ENCODE measurements at regions not wholly inside any gene's neighbourhood (a gene's known extent, or its start where the extent isn't known, plus 50 kb on each side); places are given as distances from the start of the nearest gene placed in this dataset.

DNA sequence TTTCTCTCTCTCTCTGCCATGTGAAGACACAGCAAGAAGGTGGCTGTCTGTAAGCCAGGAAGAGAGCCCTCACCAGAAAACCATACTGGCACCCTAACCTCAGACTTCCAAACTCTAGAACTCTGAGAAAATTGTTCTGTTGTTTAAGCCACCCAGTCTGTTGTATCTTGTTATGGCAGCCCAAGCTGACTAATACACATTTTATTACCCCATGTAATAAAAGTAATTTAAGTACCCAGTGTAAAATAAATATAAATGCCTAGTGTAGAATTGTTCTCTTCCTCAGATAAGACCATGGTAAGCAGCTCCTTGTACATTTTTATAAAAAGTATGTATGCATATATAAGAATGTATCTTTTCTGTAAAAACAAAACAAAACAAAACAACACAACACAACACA lies 119.7 kb downstream of the DTL start:
- Histone ChIP-seq H3K9ac (ENCODE audit: low read length in 5 of 5) (no peak overlapping the region), H3K4me3 (ENCODE audit: low read depth in 1 of 5, low read length in 5 of 5) (no peak overlapping the region), H3K4me1 (ENCODE audit: control insufficient read depth in 5 of 5, insufficient read depth in 5 of 5, low read length in 5 of 5) (peaks cover 0 to 8% (median 0%) of the 10 kb centered on the region in 5 donors), H3K9me3 (ENCODE audit: control insufficient read depth in 5 of 5, low read length in 5 of 5) (no peaks in the 10 kb centered on the region), H3K27me3 (ENCODE audit: control insufficient read depth in 5 of 5, insufficient read depth in 4 of 5, low read length in 5 of 5) (no peaks in the 10 kb centered on the region), H3K36me3 (ENCODE audit: control insufficient read depth in 5 of 5, insufficient read depth in 5 of 5, low read length in 5 of 5) (no peaks in the 10 kb centered on the region), H3K27ac (ENCODE audit: low read depth, low read length) (no peak overlapping the region)

DNA sequence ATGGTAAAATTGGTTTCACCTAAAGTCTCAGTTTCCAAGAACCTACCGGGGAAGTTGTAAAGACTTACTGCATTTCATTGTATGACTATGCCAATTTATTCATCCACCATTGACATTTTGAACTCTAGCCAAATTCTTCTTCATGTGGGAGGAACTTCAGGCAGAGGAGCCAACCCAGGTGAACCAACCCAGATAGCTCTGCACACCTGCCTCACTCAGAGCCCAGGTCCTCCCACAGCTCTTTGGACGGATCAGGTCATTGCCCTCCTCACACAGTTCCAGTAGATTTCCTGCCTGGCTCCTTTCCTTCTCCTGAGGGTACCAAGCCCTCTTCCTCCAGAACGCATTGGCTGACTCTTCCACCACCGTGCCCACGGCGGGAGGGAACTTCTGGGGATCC lies 121.7 kb downstream of the DTL start:
- no peak overlapping the region for H3K4me3 ChIP-seq (ENCODE audit: low read depth in 1 of 5, low read length in 5 of 5)
- H3K9ac ChIP-seq (ENCODE audit: low read length in 5 of 5): no peak overlapping the region
- no peak overlapping the region for H3K27ac ChIP-seq (ENCODE audit: low read depth, low read length)
- no peaks in the 10 kb centered on the region for H3K36me3 ChIP-seq (ENCODE audit: control insufficient read depth in 5 of 5, insufficient read depth in 5 of 5, low read length in 5 of 5)
- H3K9me3 ChIP-seq (ENCODE audit: control insufficient read depth in 5 of 5, low read length in 5 of 5): no peaks in the 10 kb centered on the region
- no peaks in the 10 kb centered on the region for H3K27me3 ChIP-seq (ENCODE audit: control insufficient read depth in 5 of 5, insufficient read depth in 4 of 5, low read length in 5 of 5)
- peaks cover 0 to 9% (median 0%) of the 10 kb centered on the region in 5 donors for H3K4me1 ChIP-seq (ENCODE audit: control insufficient read depth in 5 of 5, insufficient read depth in 5 of 5, low read length in 5 of 5)

DNA sequence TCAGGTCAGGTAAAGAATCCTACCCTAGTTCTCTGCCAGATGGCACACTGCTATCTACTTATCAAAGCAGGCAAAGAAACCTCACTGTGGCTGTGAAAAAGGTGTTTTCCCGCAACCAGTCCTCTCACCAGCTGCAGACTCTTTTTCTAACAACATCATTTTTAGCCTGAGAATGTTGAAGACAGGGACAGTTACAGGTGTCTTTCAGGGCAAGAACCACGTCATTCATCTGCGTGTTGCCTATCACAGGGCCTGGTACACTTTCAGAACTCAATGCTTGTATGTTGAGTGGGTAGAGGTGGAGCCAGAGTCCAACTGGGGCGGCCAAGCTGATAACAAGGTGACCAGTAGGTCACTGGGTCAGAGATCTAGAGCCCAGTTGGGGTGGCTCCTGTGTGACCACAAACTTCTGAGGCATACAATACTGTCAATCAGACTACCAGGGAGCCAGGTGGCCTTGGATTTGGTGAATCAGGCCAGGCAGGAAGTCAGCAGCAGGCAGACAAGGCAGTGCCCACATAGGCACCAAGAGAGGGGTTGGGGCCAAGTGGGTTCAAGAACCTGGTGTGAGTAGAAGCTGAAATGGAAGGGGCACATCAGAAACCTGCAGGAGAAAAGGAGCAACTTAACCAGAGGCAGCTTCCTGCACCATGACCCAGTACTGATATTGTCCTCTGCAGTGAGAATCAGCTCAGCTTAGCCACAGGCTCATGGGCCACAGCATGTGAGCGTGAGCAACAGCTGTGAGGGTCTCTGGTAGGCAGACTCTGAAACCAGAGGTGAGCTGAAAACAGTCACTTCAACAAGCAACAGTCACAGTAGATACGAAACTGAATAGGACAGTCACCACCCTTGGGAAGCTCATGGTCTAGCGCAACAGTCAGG lies 123.6 kb downstream of the DTL start:
- no peak overlapping the region for H3K27ac ChIP-seq (ENCODE audit: low read depth, low read length)
- no peak overlapping the region for H3K4me3 ChIP-seq (ENCODE audit: low read depth in 1 of 5, low read length in 5 of 5)
- H3K9ac ChIP-seq (ENCODE audit: low read length in 5 of 5): no peak overlapping the region
- H3K4me1 ChIP-seq (ENCODE audit: control insufficient read depth in 5 of 5, insufficient read depth in 5 of 5, low read length in 5 of 5): peaks cover 0 to 13% (median 0%) of the 10 kb centered on the region in 5 donors
- no peaks in the 10 kb centered on the region for H3K27me3 ChIP-seq (ENCODE audit: control insufficient read depth in 5 of 5, insufficient read depth in 4 of 5, low read length in 5 of 5)
- no peaks in the 10 kb centered on the region for H3K9me3 ChIP-seq (ENCODE audit: control insufficient read depth in 5 of 5, low read length in 5 of 5)
- H3K36me3 ChIP-seq (ENCODE audit: control insufficient read depth in 5 of 5, insufficient read depth in 5 of 5, low read length in 5 of 5): no peaks in the 10 kb centered on the region

DNA sequence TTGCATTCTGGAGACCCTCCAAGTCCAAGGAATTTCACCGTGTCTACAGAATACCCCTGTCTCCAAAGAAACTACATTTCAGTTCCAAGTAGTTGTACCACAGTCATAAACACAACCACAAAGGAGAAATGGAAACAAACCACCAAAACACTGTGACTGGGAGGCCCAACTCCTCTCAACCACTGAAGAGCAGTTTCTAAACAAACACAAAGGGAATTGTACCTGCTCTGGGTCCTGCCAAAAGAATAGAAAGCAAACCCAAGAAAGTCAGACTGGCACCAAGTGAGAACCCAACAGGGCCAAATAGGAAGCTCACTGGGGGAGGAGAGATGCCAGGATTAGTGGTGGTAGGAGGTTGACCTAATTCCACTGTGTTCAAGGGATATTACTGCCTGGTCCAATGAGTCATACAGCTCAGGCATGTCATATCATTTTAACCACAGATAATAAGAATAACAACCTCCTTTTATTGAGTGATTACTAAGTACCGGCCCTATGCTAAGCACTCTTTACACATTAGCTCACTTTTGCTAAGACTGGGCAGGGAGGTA lies 123.9 kb upstream of the PPP2R5A start:
- no peaks in the 10 kb centered on the region for H3K27me3 ChIP-seq (ENCODE audit: control insufficient read depth in 5 of 5, insufficient read depth in 4 of 5, low read length in 5 of 5)
- no peaks in the 10 kb centered on the region for H3K36me3 ChIP-seq (ENCODE audit: control insufficient read depth in 5 of 5, insufficient read depth in 5 of 5, low read length in 5 of 5)
- H3K9ac ChIP-seq (ENCODE audit: low read length in 5 of 5): no peak overlapping the region
- H3K4me1 ChIP-seq (ENCODE audit: control insufficient read depth in 5 of 5, insufficient read depth in 5 of 5, low read length in 5 of 5): peaks cover 0 to 21% (median 0%) of the 10 kb centered on the region in 5 donors
- H3K9me3 ChIP-seq (ENCODE audit: control insufficient read depth in 5 of 5, low read length in 5 of 5): no peaks in the 10 kb centered on the region
- no peak overlapping the region for H3K4me3 ChIP-seq (ENCODE audit: low read depth in 1 of 5, low read length in 5 of 5)
- H3K27ac ChIP-seq (ENCODE audit: low read depth, low read length): no peak overlapping the region

DNA sequence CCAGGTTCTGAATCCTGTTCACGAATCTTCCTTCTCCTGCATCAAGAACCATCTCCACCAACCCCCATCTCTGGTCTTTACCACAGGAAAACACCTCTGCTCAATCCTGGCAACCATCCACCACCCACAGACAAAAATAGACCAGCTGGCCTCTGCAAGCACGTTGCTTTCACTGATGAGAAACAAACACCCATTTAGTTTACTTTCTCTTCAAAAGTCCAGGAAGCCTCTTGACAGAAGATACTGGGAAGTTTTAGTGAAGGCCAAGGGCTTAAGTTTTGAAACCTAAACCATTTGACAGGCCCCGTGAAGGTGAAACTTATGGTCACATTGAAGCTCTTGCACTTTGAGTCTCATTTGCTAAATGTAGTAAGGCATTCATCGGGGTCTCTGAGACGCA lies 122.6 kb upstream of the PPP2R5A start:
- H3K4me3 ChIP-seq (ENCODE audit: low read depth in 1 of 5, low read length in 5 of 5): no peak overlapping the region
- H3K27ac ChIP-seq (ENCODE audit: low read depth, low read length): no peak overlapping the region
- H3K9me3 ChIP-seq (ENCODE audit: control insufficient read depth in 5 of 5, low read length in 5 of 5): no peaks in the 10 kb centered on the region
- H3K27me3 ChIP-seq (ENCODE audit: control insufficient read depth in 5 of 5, insufficient read depth in 4 of 5, low read length in 5 of 5): no peaks in the 10 kb centered on the region
- H3K9ac ChIP-seq (ENCODE audit: low read length in 5 of 5): no peak overlapping the region
- H3K4me1 ChIP-seq (ENCODE audit: control insufficient read depth in 5 of 5, insufficient read depth in 5 of 5, low read length in 5 of 5): peaks cover 3 to 30% (median 9%) of the 10 kb centered on the region in 5 donors
- H3K36me3 ChIP-seq (ENCODE audit: control insufficient read depth in 5 of 5, insufficient read depth in 5 of 5, low read length in 5 of 5): no peaks in the 10 kb centered on the region

DNA sequence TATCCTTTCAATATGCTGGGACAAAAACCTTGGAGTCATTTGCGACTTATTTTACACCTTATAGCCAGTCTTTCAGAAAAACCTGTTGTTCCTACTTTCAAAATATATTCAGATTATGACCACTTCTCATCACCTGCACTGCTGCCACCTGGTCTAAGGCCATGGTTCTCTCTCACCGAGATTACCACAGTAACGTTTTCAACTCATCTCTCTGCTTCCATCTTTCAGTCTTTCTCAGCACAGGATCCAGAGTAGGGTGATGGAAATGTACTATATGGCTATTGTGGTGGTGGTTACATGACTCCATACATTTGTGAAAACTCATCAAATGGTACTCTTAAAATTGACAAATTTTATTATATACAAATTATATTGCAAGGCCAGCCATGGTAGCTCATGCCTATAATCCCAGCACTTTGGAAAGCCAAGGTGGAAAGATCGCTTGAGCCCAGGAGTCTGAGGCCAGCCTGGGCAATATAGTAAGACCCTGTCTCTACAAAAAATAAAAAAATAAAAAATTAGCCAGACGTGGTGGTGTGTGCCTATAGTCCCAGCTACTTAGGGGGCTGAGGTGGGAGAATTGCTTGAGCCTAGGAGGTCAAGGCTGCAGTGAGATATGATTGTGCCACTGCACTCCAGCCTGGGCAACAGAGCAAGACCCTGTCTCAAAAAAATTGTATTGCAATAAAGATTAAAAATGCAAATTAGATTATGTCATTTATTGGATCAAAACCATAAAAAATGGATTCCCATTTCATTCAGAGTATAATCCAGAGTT lies 120.9 kb upstream of the PPP2R5A start:
- H3K9ac ChIP-seq (ENCODE audit: low read length in 5 of 5): no peak overlapping the region
- H3K36me3 ChIP-seq (ENCODE audit: control insufficient read depth in 5 of 5, insufficient read depth in 5 of 5, low read length in 5 of 5): no peaks in the 10 kb centered on the region
- H3K27me3 ChIP-seq (ENCODE audit: control insufficient read depth in 5 of 5, insufficient read depth in 4 of 5, low read length in 5 of 5): no peaks in the 10 kb centered on the region
- H3K4me3 ChIP-seq (ENCODE audit: low read depth in 1 of 5, low read length in 5 of 5): no peak overlapping the region
- no peak overlapping the region for H3K27ac ChIP-seq (ENCODE audit: low read depth, low read length)
- peaks cover 3 to 30% (median 9%) of the 10 kb centered on the region in 5 donors for H3K4me1 ChIP-seq (ENCODE audit: control insufficient read depth in 5 of 5, insufficient read depth in 5 of 5, low read length in 5 of 5)
- no peaks in the 10 kb centered on the region for H3K9me3 ChIP-seq (ENCODE audit: control insufficient read depth in 5 of 5, low read length in 5 of 5)

GRCh38 chr1:212166244-212166643 lies 119.0 kb upstream of the PPP2R5A start:
- no peaks in the 10 kb centered on the region for H3K36me3 ChIP-seq (ENCODE audit: control insufficient read depth in 5 of 5, insufficient read depth in 5 of 5, low read length in 5 of 5)
- peaks cover 3 to 30% (median 9%) of the 10 kb centered on the region in 5 donors for H3K4me1 ChIP-seq (ENCODE audit: control insufficient read depth in 5 of 5, insufficient read depth in 5 of 5, low read length in 5 of 5)
- H3K27me3 ChIP-seq (ENCODE audit: control insufficient read depth in 5 of 5, insufficient read depth in 4 of 5, low read length in 5 of 5): no peaks in the 10 kb centered on the region
- H3K4me3 ChIP-seq (ENCODE audit: low read depth in 1 of 5, low read length in 5 of 5): no peak overlapping the region
- no peak overlapping the region for H3K9ac ChIP-seq (ENCODE audit: low read length in 5 of 5)
- H3K9me3 ChIP-seq (ENCODE audit: control insufficient read depth in 5 of 5, low read length in 5 of 5): no peaks in the 10 kb centered on the region
- H3K27ac ChIP-seq (ENCODE audit: low read depth, low read length): peak overlapping the region; percentile 58

DNA sequence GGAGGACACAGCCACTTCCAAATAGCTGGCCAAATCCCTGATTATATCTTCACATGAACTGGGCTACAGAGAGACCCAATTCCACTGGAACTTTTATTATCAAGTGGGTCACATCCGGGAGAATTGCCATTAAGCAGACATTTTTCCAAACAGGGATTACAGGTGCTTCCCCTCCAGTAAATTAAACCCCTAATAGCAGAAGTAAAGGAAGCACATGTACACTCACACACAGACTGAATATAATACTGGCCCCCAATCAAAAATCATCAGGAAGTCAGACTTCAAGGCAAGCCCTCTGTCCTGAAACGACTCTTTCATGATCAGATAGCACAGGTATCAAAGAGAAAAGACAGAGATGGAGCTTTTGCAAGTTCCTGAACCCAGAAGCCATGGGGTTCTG lies 118.6 kb upstream of the PPP2R5A start:
- Histone ChIP-seq H3K9ac (ENCODE audit: low read length in 5 of 5) (no peak overlapping the region), H3K27me3 (ENCODE audit: control insufficient read depth in 5 of 5, insufficient read depth in 4 of 5, low read length in 5 of 5) (no peaks in the 10 kb centered on the region), H3K4me3 (ENCODE audit: low read depth in 1 of 5, low read length in 5 of 5) (peak overlapping the region in 3 of 5 donors; percentile 19 to 40 (median 27)), H3K9me3 (ENCODE audit: control insufficient read depth in 5 of 5, low read length in 5 of 5) (no peaks in the 10 kb centered on the region), H3K4me1 (ENCODE audit: control insufficient read depth in 5 of 5, insufficient read depth in 5 of 5, low read length in 5 of 5) (peaks cover 3 to 30% (median 9%) of the 10 kb centered on the region in 5 donors), H3K27ac (ENCODE audit: low read depth, low read length) (peak overlapping the region; percentile 58), H3K36me3 (ENCODE audit: control insufficient read depth in 5 of 5, insufficient read depth in 5 of 5, low read length in 5 of 5) (no peaks in the 10 kb centered on the region)

- H3K4me3 ChIP-seq (ENCODE audit: low read depth in 1 of 5, low read length in 5 of 5): peak overlapping the region in 4 of 5 donors; percentile 19 to 46 (median 34)
- no peaks in the 10 kb centered on the region for H3K9me3 ChIP-seq (ENCODE audit: control insufficient read depth in 5 of 5, low read length in 5 of 5)
- no peaks in the 10 kb centered on the region for H3K27me3 ChIP-seq (ENCODE audit: control insufficient read depth in 5 of 5, insufficient read depth in 4 of 5, low read length in 5 of 5)
- H3K36me3 ChIP-seq (ENCODE audit: control insufficient read depth in 5 of 5, insufficient read depth in 5 of 5, low read length in 5 of 5): no peaks in the 10 kb centered on the region
- H3K4me1 ChIP-seq (ENCODE audit: control insufficient read depth in 5 of 5, insufficient read depth in 5 of 5, low read length in 5 of 5): peaks cover 3 to 30% (median 9%) of the 10 kb centered on the region in 5 donors
- H3K27ac ChIP-seq (ENCODE audit: low read depth, low read length): peak overlapping the region; percentile 58
- H3K9ac ChIP-seq (ENCODE audit: low read length in 5 of 5): no peak overlapping the region
Measured at GRCh38 chr1:212167098-212167497, 118.1 kb upstream of the PPP2R5A start.

- no peak overlapping the region for H3K27ac ChIP-seq (ENCODE audit: low read depth, low read length)
- H3K9me3 ChIP-seq (ENCODE audit: control insufficient read depth in 5 of 5, low read length in 5 of 5): no peaks in the 10 kb centered on the region
- H3K27me3 ChIP-seq (ENCODE audit: control insufficient read depth in 5 of 5, insufficient read depth in 4 of 5, low read length in 5 of 5): no peaks in the 10 kb centered on the region
- H3K4me1 ChIP-seq (ENCODE audit: control insufficient read depth in 5 of 5, insufficient read depth in 5 of 5, low read length in 5 of 5): peaks cover 0 to 10% (median 5%) of the 10 kb centered on the region in 5 donors
- no peaks in the 10 kb centered on the region for H3K36me3 ChIP-seq (ENCODE audit: control insufficient read depth in 5 of 5, insufficient read depth in 5 of 5, low read length in 5 of 5)
- no peak overlapping the region for H3K9ac ChIP-seq (ENCODE audit: low read length in 5 of 5)
- H3K4me3 ChIP-seq (ENCODE audit: low read depth in 1 of 5, low read length in 5 of 5): no peak overlapping the region
Measured at GRCh38 chr1:212173567-212173966, 111.6 kb upstream of the PPP2R5A start.

Measured in subcutaneous abdominal adipose tissue (tissue), 5 donors.